ENCODE measurements at regions not wholly inside any gene's neighbourhood (a gene's known extent, or its start where the extent isn't known, plus 50 kb on each side); places are given as distances from the start of the nearest gene placed in this dataset.

DNA sequence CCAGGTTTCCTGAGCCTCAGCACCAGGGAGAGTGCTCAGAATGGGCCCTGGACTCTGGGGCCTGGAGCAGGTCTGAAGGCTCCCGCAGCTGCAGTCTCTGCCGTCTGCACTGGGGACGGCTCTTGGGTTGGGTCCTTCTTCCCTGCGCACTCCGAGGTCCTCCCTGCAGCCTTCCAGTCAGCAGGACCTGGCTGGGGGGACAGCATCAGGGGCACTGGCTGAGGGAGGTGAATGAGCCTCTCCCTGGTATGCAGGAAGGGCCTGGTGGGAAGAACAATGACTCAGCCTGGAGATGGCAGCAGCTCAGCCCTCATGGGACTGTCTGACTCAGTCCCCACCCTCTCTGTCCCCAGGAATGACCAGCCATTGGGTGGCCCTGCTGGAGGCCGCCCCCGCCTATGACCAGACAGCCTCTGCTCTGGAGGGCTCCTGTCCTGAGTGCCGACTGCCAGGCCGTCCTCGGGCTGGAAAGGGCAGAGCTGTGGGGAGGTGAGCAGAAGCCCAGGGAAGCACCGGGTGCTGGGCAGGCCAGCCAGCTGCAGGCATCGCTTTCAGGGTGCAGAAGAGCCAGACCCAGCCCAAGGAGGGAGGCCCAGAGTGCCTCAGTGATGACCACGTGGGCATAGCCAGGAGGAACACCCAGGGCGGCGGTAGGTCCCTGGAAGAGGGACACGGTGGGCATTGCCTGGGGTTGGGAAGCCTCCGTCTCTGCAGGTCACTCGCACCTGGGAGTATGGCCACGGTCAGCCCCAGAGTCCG, 455.0 kb downstream of the BRD1 start:
- peak; percentile 9 to 45 for DNase-seq (ENCODE audit: low read depth in 2 of 2)

DNA sequence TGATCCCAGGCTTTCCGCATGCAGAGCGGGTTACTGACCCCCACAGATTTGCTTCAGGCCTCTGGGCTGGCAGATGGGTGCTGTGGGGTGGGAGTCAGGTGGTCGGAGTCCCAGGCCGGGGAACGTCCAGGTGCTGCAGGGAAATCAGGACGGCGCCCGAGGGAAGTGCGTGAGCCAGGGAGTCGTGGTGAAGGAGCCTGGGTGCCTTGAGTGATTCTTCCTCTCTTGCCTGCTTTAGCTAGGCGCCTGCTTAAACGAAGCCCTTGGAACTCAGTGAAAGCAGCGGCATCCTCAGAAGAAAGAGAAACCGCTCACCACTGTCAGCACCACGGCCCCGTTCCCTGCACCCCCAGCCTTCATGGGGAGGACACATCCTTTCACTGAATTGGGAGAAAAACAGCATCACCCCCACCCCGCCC, 455.6 kb downstream of the BRD1 start:
- no peak for DNase-seq (ENCODE audit: low read depth in 2 of 2)

DNA sequence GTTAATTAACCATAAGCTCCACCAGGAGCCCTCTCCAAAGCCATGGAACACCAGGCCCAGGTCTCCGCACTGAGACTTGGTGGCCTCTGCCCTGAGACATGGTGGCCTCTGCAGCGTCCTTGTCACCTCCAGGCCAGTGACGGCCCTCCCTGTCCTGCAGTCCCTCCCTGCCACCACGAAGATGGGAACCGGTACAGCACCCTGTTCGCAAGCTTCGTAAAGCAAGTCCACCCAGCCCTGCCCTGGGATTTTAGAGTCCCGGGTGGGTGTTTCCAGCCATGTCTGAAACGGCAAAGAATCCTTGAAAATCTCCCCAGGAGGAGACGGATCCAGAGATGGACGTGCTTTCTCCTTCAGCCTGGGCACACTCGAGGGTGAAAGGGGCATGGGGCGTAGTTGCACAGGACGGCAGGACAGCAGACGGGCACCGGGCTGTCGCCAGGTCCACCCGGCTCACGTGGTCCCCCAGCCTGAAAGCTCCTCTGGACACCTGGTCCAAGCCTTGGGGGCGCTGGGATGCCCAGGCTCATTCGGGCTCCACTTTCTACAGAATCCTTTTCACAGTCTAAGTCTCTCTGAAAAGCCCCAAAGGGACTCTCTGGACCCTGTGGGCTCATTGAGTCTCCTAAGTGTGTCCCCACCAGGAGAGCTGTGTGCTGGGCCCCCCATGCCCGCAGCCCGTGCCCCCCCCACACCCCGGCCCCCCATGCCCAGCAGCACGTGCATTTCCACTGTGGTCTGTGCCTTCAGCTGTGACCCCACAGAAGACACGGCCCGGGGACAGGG, 456.2 kb downstream of the BRD1 start:
- DNase-seq (ENCODE audit: low read depth in 2 of 2) = no peak

GRCh38 chr22:49370627-49371301, 456.9 kb downstream of the BRD1 start:
- no peak for DNase-seq (ENCODE audit: low read depth in 2 of 2)

DNA sequence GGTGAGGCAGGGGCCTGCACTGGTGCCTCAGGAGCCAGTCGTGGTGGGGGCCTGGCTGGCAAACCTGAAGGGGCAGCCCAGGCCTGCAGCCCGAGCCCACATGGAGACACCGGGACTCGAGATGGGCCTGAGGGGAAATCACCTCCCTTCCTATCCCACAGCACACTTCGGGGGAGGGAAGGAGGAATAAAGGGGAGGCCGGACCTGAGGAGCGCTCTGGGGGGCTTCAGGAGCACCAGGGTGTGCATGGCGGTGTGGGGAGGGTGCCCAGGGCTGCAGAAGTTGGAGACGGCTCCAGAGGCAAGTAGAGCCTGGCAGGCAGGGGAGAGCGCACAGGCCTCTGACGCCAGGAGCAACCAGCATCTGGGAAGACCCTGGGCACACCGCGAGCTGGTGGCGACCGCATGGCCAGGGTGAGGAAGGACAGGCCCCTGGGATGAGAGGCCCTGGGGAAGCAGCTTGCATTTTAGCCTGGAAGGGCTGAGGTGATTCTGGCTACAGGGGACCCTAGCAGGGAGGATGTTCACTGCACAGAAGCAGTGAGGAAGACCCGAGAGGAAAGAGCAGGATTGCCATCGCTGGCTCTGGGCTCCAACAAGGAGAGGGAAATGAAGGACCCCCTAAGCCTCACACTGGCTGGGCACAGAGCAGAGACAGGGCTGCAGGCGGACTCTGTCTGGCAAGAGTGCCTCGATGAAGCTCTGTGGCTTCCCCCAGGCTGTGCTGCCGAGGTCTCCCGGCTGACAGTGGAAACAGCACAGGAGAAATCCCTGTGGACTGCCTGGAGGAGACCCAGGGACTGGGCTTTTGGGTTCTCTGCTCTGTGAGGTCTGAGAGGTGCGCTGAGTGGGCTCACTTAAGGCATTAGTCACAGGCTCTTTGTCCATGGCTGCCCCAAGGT, 457.7 kb downstream of the BRD1 start:
- no peak for DNase-seq (ENCODE audit: low read depth in 2 of 2)

- no peak for DNase-seq (ENCODE audit: low read depth in 2 of 2)
Measured at GRCh38 chr22:49368976-49369725, 458.5 kb downstream of the BRD1 start.

- DNase-seq (ENCODE audit: low read depth in 2 of 2) = no peak
Measured at GRCh38 chr22:49368221-49368975, 459.3 kb downstream of the BRD1 start.

DNA sequence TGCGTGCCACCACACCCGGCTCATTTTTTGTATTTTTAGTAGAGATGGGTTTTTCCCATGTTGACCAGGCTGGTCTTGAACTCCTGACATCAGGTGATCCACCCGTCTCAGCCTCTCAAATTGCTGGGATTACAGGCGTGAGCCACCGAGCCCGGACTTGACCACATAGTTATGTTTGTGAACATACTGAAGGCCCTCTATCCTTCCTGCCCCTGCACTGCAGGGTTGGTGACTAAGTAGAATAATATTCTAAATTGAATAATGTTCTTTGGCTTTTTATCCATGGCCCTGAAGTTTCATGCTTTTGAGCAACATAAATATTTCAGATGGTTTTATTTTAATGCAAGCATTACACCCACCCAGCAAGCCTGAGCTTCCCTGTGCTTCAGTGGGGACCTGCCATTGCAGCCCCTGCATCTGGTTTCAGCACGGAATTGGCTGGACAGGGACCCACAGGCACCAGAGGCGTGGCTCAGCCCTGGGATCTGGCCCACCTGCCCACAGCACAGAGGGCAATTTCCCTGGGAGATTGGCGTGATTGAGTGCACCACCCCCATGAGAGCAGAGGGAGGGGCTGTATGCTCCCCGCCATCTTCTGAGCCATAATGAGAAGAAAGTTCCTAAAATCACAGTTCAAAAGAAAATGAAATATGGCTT, 460.5 kb downstream of the BRD1 start:
- DNase-seq (ENCODE audit: low read depth in 2 of 2) = no peak

DNA sequence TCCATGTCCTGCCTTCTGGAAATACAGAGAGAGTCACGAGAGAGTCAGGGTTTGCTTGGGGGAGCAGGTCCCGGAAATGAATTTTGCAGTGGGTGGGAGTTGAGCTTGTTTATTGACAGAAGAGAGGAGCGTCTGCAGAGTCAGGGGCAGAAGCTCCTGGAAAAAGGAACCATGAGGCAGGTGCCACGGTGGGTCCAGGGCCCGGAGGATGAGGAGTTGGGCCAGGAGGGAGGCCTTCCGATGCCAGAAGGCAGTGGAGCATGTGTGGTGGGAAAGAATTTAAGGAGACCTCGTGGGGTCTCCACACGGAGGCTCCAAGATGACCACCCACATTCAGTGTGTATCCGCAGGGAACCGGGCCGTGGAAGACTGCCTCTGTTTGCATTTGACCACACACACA, 461.2 kb downstream of the BRD1 start:
- no peak for DNase-seq (ENCODE audit: low read depth in 2 of 2)

DNA sequence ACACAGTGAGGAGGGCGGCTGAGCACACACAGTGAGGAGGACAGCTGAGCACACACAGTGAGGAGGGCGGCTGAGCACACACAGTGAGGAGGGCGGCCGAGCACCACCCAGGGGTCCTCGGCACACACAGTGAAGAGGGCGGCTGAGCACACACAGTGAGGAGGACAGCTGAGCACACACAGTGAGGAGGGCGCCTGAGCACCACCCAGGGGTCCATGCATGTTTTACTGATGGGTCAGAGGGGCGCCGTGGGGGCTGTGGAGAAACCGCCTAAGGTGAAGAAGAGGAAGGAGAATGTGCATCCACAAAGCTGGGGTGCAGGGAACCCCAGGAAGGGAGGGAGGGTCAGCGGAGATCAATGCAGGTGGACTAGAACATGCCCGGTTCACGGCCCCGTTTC, 461.8 kb downstream of the BRD1 start:
- DNase-seq (ENCODE audit: low read depth in 2 of 2) = no peak

GRCh38 chr22:49365191-49365837, 462.4 kb downstream of the BRD1 start:
- DNase-seq (ENCODE audit: low read depth in 2 of 2) = no peak

DNA sequence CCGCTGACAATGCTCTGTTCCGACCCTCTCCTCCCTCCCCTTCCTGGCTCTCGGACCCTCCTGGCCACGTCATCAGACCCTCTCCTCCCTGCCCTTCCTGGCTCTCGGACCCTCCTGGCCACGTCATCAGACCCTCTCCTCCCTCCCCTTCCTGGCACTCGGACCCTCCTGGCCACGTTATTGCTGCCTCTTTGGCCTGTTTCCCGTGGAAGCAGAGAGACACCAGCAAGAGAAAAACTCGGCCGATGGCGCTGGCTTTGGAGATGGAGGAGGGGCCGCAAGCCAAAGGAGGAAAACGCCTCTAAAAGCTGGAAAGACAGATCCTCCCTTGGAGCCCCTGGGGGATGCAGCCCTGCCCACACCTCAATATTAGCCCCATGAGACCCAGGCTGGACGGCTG, 463.3 kb downstream of the BRD1 start:
- no peak for DNase-seq (ENCODE audit: low read depth in 2 of 2)

DNA sequence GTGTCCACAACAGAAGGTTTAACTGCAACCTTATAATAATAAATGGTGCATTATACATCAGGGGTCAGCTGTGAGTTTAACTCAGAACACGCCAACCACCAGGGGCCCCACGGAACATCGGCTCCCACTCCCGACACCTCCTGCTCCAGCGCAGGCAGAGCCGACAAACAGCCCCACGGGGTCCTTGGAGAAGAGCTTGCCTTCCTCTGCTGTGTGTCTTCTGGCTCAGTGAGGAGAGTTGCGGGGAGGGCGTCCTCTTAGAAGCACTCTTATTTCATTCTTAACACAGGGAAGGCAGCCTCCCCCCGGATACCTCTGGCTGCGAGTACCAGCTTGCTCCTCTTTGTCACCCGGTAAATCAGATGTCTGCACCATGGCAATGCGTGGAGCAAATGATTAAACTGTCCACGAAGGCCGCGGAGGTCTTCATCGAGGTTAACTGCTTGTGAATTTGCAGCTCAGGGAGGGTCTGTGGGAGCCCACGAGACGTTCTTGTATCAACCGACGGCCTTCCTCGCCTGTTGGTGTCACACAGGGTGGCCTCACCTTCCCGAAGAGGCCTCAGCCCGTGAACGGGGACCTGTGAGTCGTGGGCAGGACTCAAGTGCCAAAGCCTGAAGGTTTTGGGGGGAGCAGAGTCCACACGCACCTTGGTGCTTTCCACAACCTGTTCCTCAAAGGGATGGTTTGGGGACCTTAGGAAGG, 464.0 kb downstream of the BRD1 start:
- DNase-seq (ENCODE audit: low read depth in 2 of 2) = no peak

- DNase-seq (ENCODE audit: low read depth in 2 of 2) = no peak
Measured at GRCh38 chr22:49362211-49362839, 465.3 kb downstream of the BRD1 start.

GRCh38 chr22:49361164-49361563, 466.5 kb downstream of the BRD1 start:
- no peak for DNase-seq (ENCODE audit: low read depth in 2 of 2)

DNA sequence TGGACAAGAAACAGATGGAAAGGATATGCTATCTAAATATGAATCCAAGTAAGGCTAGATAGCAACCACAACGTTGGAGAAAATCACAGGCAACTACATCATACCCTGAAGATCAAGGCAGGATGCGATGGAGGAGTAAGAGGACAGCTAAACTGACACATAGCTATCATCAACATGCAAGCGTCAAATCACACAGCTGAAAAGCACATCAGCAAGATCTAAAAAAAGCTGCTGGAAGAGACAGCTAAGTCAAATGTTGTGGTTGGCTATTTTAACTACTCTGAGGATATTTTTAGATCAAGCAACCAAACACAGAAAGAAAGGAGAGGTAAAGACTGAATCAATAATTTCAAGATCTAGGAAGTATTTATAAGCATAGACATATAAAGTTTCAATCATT, 466.9 kb downstream of the BRD1 start:
- DNase-seq (ENCODE audit: low read depth in 2 of 2) = no peak

DNA sequence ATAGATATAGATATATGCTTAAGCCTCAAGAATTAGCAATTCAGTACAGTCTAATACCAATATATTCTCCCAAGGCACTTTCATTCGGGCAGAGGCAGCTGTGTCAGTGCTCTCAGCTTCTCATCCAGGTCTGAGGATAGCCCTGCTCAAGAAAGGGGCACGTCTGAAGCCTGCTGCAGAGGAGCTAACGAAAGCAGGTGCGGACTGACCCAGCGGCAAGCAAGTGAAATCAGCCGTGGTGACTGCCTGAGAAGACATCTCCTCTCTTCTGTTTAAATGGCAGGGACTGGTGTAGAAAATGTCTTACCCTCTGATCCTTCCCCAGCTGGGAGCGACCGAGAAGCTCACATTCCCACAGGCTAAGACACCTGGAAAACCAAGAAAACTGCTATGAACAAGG, 468.6 kb downstream of the BRD1 start:
- no peak for DNase-seq (ENCODE audit: low read depth in 2 of 2)

Data from dermis microvascular lymphatic vessel endothelial cell (primary cell).